ENCODE measurements at regions not wholly inside any gene's neighbourhood (a gene's known extent, or its start where the extent isn't known, plus 50 kb on each side); places are given as distances from the start of the nearest gene placed in this dataset.

DNA sequence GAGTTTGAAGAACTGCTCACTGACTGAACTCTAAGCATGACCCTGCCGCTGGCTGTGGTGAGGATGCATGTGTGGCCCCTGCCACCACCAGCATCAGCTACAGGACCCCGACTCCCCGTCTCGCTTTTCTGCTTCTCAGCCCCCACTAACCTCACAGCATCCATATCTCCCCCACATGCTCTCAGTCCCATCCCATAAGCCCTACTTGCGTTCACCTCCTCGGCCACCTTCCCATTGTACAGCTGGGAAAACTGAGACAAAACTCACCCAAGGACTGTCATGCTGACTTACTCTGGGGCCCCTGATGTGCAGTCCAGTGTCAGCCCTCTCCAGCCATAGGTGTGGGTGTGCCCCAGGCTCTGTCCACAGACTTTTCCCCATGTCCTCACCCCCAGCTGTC, 104.2 kb upstream of the SH3BP4 start:
- no peak for TF ChIP-seq POLR2AphosphoS5 (IDR thresholded peaks at IDR 0.05; ENCODE audit: borderline replicate concordance, low read depth, low read length)
- no peak for TF ChIP-seq EZH2 (IDR thresholded peaks at IDR 0.05)
